Activated naive CD8-positive, alpha-beta T cell treated with anti-CD3 and anti-CD28 coated beads, Interleukin-2, amount 50 U/mL, for 24 hours (primary cell): ENCODE measurements at regions not wholly inside any gene's neighbourhood (a gene's known extent, or its start where the extent isn't known, plus 50 kb on each side); places are given as distances from the start of the nearest gene placed in this dataset.
"Not testable (repeated sequence)": the region's sequence is repeated elsewhere in the genome, so short reads cannot be mapped to it uniquely, and the experiment has no call there.

ENCODE experiments used
- ATAC-seq: fragments of 150-1000 bp; cut with Tn5 transposase; one replicate; pipeline ENCODE4 v1.10.0; 2021
- DNase-seq: peaks from one replicate; pipeline ENCODE4 v3.0.0; 2021
- H3K27ac Mint-ChIP-seq: one replicate; pipeline ENCODE4 v1.8.0; 2021; ENCODE audit warnings: mild to moderate bottlenecking, mixed read lengths
- H3K27me3 Mint-ChIP-seq: one replicate; pipeline ENCODE4 v1.8.0; 2021; ENCODE audit warnings: mixed read lengths
- H3K36me3 Mint-ChIP-seq: one replicate; pipeline ENCODE4 v1.8.0; 2021; ENCODE audit warnings: low read depth, mixed read lengths
- H3K4me1 Mint-ChIP-seq: one replicate; pipeline ENCODE4 v1.8.0; 2021; ENCODE audit warnings: mixed read lengths
- H3K4me3 Mint-ChIP-seq: one replicate; pipeline ENCODE4 v1.8.0; 2021; ENCODE audit warnings: mild to moderate bottlenecking, moderate library complexity, mixed read lengths
- H3K9me3 Mint-ChIP-seq: one replicate; pipeline ENCODE4 v1.8.0; 2021; ENCODE audit warnings: mixed read lengths

DNA sequence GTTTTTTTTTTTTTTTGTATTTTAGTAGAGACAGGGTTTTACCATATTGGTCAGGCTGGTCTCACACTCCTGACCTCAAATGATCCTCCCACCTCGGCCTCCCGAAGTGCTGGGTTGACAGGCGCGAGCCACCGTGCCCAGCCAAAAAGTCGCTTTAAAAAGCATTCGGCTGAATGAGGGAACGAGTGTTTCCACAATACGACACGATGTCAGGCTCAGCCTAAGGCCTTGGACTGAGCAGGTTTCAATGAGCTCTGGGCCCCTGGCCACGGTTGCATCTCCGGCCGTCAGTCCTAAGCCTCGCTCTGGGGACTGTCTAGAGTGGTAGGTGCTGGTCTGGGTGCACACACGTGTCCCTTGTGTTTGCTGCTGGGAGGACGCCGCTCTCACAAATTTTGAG is 122.6 kb upstream of the ZNF469 start:
- peaks cover 51% of the 10 kb centered on the region for H3K27me3 Mint-ChIP-seq
- ATAC-seq, DNase-seq, H3K4me1 Mint-ChIP-seq, H3K36me3 Mint-ChIP-seq, H3K9me3 Mint-ChIP-seq, H3K27ac Mint-ChIP-seq, H3K4me3 Mint-ChIP-seq: not testable (repeated sequence)

DNA sequence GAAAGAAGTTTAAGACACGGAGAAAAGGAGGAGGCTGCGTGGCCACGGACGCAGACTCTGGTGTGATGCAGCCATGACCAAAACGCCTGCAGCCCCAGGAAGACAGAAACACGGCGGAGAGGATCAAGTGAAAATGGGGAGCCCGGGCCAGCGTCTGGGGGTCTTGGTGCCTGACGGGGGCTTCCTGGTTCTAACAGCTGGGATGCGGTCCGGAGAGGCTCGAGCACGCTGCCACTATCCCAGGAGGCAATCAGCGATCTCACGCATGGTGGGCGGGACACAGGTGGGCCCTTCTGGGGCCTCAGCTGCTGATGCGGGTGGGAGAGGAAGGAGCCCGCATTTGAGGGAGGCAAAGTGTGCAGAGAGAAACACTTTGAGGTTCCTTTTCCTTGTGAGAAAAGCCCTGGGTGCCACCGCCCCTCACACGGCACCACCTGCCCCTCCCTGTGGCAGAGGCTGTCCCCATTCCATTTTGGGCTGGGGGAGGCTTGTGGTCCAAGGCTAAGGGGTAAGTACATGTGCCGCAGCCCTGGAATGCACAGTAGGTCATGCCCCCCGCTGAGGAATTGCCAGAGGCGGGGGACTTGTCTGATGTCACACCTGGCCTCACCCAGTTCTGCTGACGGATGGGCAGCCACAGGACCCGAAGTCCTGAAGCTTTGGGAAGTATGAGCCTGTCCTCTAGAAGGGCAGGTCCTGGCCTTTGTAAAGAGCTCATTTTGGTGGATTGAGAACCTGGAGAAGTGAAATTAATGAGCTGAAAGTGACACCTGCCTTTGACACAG is 121.7 kb upstream of the ZNF469 start:
- not testable (repeated sequence) for H3K36me3 Mint-ChIP-seq, DNase-seq, H3K9me3 Mint-ChIP-seq, H3K4me3 Mint-ChIP-seq, ATAC-seq, H3K27ac Mint-ChIP-seq, H3K4me1 Mint-ChIP-seq
- peaks cover 43% of the 10 kb centered on the region for H3K27me3 Mint-ChIP-seq

DNA sequence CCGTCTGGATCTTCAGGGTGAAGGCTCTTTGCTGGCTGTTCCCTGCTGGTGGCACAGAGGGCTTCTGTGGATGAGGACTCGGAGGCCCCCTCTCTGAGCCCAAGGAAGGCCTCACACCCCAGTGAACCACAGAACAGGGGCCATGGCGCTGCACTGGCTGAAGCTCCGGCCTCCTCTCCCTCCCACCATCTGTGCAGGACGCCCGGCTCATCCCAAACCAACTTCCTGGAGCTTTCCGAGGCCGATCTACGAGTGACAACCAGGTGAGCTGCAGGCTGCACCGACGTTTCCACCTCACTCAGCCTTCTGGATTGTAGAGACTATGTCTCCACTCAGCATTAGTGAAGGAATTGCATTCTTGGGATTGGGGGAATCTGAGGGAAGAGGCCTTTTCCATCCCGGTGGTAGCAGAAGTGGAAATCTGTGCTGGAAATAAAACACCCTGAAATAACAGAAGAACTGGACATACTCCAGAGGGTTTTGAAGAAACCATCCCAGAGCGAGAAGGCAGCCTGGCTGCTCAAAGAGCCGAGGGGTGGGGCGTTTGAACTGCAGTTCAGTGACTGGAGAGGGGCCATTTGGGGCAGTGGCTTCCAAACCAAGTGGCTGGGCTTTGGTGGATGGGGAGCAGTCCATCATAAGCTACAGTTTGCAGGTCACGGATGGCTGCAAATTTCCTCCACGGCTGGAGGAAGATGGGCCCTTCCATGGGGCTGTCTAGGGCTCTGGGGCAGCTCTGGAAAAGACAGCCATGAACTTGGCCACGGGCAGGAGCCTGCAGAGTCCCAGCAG is 120.7 kb upstream of the ZNF469 start:
- H3K9me3 Mint-ChIP-seq, H3K27ac Mint-ChIP-seq, DNase-seq, ATAC-seq, H3K36me3 Mint-ChIP-seq, H3K4me3 Mint-ChIP-seq, H3K4me1 Mint-ChIP-seq: not testable (repeated sequence)
- peaks cover 44% of the 10 kb centered on the region for H3K27me3 Mint-ChIP-seq

DNA sequence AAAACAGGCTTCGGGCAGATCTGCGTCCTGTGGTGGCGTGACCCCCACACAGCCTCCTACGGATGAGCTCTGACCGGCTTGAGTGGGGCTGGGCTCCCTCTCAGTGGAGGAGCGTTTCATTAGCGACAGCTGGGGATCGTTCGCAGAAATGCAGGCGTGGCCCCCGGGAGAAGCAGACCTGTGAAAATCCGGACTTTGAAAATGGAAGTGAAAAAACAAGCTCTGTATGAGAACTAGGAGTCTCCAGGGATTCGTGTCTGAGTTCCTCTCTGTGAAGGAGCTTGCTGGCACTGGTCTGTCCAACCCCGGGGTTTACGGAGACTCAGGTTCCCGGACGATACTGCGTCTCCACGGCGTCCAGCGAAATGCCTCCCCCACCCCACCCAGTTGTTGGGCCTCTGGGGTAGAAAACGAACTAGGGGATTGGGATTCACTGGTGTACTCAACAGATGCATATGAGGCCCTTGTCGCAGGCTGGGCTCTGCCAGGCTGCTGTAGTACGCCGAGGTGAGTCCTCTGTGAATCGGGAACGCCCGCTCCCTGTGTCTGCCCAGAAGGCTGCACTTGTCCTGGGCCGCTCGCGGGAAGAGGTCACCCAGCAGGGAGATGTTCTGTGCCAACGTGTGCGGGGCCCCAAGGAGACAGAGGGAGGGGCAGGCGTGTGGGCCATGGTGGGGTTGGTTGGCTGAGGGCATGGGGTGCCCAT is 119.7 kb upstream of the ZNF469 start:
- peaks cover 35% of the 10 kb centered on the region for H3K27me3 Mint-ChIP-seq
- not testable (repeated sequence) for H3K27ac Mint-ChIP-seq, DNase-seq, H3K9me3 Mint-ChIP-seq, H3K36me3 Mint-ChIP-seq, H3K4me1 Mint-ChIP-seq, H3K4me3 Mint-ChIP-seq, ATAC-seq

DNA sequence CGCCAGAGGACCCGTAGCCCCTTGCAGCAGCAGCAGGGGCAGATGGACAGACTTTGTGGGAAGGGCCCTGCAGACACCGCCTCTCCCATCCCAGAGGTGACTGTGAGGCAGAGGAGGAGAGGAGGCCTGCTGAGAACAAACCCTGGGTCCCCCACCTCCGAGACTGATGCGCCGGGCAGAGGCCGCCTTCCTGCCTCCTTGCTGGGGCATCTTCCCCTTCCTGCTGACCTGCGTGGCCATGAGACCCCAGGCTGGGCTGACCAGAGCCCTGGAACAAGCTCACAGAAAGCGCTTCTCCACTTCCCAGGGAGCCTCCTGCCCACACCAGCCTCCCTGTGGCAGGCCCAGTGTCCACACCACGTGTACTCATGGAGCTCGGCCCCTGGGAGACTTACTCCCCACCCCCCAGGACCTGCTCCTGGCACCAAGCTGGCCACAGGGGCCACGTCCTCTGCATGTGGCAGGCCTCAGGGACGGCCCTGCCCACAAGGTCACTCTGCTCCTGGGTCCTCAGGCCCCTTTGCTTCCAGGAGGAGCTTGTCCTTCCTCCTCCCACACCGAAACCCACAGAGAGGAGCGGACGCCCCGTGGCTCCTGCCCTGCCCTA is 119.0 kb upstream of the ZNF469 start:
- not testable (repeated sequence) for DNase-seq, H3K4me3 Mint-ChIP-seq, H3K27ac Mint-ChIP-seq, H3K36me3 Mint-ChIP-seq, H3K9me3 Mint-ChIP-seq, ATAC-seq, H3K4me1 Mint-ChIP-seq
- H3K27me3 Mint-ChIP-seq: peaks cover 31% of the 10 kb centered on the region

DNA sequence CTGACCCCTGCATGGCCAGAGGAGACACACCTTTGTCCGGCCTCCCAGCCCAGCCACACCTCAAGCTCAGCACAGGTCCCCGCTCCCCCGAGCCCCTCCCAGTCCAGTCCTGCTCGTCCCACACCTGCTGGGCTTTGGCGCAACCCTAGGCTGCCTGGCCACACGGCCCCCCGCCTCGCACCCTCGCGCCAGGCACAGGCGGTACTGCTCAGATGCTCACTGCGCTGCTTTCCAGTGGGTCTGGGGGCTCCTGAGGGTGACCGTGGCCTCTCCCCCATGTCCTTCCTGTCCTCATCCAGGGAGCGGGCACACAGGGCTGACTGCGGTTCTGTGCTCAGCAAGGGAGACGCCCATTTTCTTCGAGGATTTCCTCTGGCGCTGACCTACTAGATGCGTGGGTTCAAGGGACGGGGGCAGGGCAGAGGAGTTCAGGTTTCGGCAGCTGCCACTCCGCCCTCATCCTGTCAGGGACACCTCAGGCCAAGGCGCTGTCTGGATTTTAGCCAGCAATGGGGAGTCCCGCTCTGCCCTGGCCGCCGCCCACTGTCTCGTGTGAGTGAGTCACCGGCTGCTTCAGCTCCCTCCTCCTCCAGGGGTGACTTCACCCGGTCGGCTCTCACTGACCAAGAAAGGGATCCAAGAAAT is 118.0 kb upstream of the ZNF469 start:
- H3K4me1 Mint-ChIP-seq: peaks cover 6% of the 10 kb centered on the region
- peak; percentile 75 for DNase-seq
- H3K36me3 Mint-ChIP-seq: no peaks in the 10 kb centered on the region
- no peaks in the 10 kb centered on the region for H3K9me3 Mint-ChIP-seq
- H3K27me3 Mint-ChIP-seq: peaks cover 25% of the 10 kb centered on the region
- no peak overlapping the region for H3K4me3 Mint-ChIP-seq
- ATAC-seq: peak; percentile 89
- no peak overlapping the region for H3K27ac Mint-ChIP-seq

DNA sequence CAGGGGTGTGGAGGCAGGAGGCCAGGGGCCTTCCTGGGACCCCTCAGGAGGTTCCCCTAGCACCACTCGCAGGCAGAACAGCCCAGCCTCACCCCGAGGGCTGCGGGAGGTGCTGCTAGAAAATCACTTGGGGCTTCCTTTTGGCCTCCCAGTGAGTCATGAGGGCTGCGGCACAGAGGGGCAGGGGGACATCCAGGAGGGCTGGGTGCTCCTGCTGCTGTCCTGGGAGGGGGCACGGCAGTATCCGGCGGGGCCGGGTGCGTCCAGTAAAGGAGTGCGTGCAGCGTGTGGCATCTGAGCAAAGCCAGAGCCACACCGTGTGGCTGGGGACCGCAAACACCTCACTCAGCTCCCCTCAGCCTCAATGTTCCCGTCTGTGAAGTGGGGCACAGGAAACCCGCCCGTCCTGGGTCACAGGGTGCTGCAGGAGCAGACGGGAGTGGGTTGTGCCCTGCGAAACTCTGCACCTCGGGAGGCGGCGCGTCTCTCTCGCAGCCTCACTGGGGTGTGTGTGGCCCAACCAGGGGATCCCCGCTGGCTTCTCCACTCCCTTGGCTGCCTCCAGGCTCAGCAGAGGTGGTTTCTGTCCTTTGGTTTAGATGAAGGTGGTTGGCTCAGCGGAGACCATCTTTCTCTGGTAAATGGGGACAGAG is 117.3 kb upstream of the ZNF469 start:
- not testable (repeated sequence) for H3K4me3 Mint-ChIP-seq, H3K27ac Mint-ChIP-seq, H3K4me1 Mint-ChIP-seq, H3K36me3 Mint-ChIP-seq, H3K9me3 Mint-ChIP-seq
- H3K27me3 Mint-ChIP-seq: peaks cover 21% of the 10 kb centered on the region
- DNase-seq (peak; percentile 18), ATAC-seq (peak; percentile 38)

DNA sequence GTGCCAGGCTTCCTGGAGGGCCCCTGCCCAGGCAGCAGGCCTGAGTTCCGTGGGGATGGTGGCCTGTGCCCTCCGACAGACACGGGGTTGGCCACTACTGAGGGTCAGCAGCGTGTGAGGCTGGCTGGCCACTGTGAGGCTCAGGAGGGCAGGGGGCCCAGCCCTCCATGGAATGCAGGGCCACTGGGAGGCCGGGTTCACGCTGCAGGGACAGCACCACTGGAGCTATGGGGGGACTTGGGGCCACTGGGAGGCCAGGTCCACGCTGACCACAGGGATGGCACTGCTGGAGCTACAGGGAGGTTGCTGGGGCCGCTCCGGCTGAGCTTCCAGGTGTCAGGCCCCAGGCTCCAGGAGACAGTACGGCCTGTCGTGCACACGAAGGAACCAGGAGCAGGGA is 116.7 kb upstream of the ZNF469 start:
- not testable (repeated sequence) for H3K36me3 Mint-ChIP-seq, H3K27ac Mint-ChIP-seq, H3K9me3 Mint-ChIP-seq, DNase-seq, H3K4me3 Mint-ChIP-seq, H3K4me1 Mint-ChIP-seq, ATAC-seq
- H3K27me3 Mint-ChIP-seq: peaks cover 15% of the 10 kb centered on the region

DNA sequence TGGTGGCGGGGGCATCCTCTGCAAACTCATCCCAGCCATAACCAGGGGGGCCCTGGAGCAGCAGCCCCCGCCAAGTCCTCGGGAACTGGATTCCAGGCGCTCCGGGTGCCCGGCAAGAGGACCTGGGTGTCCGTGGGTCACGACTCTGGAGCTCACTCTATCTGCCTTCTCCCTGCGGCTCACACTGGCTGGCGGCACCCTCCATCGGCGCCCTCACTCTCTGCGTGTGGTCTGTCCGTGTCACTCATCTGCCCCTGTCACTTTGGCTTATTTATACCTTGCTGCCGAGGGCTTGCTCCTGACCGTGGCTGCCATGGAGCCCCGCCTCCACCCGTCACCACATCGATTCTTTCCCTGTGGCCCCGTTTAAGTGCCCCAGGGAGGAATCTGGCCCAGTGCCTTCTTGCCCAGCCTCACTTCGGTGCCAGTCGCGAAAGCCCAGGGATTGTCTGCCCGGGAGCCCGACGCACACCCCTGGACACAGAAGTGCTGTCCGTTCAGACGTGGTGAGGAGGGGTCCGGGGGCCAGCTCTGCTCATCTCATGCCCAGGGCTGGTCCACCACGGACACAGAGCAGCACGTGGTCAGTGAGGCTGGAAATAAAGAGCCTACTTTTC is 115.7 kb upstream of the ZNF469 start:
- not testable (repeated sequence) for H3K27ac Mint-ChIP-seq, H3K4me3 Mint-ChIP-seq, H3K9me3 Mint-ChIP-seq, ATAC-seq, H3K4me1 Mint-ChIP-seq, DNase-seq, H3K36me3 Mint-ChIP-seq
- peaks cover 11% of the 10 kb centered on the region for H3K27me3 Mint-ChIP-seq

DNA sequence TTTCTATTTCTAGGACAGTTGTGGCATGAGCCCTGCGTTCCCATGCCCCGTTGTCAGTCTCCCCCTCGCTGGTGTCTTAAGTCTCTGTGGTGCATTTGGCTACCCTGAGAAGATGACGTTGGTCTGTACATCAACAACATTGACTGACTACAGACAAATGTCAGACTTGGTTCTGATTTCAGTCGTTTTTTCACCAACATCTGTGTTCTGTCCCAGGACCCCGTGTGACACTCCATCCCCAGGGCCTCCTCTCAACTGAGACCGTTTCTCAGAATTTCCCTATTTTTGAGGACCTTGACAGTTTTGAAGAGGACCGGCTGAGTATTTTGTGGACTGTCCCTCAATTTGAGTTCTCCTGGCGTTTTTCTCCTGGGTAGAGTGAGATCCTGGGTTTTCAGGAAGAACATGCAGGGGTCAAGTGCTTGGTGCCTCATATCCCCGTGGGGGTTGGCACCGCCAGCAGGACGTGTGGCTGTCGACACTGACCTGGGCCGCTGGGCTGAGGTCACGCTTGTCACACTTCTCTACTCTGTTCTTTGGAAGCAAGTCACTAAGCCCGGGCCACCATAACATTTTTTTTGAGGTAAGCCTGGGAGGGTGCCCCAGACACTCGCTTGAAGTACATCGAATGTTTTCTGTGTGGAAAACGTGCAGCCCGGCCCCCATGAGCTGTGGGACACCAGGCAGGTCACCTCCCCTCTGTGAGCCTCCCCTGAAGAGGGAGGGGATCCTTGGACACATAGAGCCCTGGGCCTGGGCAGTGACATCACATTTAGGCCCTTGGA is 114.4 kb upstream of the ZNF469 start:
- H3K27me3 Mint-ChIP-seq, H3K4me1 Mint-ChIP-seq, H3K36me3 Mint-ChIP-seq: not testable (repeated sequence)

DNA sequence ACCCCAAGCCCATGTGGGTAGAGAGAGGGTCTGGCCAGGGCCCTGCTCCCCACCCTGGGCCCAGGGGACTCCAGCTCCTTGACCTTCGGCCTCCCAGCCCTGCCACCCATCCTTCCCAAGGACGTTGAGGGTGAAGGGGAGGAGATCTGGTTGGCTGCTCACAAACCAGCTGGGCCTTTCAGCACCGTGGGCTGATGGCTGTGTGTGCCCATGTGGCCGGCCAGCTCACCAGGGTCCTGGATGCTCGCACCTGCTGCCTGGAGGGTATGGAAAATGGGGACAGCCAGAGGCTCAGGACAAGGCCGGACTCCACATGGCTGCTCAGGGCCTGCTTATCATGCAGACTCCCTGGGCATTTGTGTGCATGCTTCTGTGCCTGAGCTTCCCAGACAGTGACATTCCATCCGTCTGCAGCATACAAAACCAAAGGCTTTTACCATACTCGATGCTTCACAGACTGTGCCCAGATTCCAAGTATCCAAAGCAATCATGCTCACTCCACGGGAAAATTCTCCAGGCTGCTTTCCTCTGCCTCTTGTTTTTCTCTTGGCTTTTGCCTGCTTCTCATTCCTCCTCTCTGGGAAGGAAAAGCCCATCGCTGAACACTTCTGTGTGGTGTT is 112.5 kb upstream of the ZNF469 start:
- DNase-seq, H3K27me3 Mint-ChIP-seq: not testable (repeated sequence)

More for the DNA sequence above, 114.4 kb upstream of the ZNF469 start:
- H3K27ac Mint-ChIP-seq, DNase-seq, H3K9me3 Mint-ChIP-seq, H3K4me3 Mint-ChIP-seq, ATAC-seq: not testable (repeated sequence)

DNA sequence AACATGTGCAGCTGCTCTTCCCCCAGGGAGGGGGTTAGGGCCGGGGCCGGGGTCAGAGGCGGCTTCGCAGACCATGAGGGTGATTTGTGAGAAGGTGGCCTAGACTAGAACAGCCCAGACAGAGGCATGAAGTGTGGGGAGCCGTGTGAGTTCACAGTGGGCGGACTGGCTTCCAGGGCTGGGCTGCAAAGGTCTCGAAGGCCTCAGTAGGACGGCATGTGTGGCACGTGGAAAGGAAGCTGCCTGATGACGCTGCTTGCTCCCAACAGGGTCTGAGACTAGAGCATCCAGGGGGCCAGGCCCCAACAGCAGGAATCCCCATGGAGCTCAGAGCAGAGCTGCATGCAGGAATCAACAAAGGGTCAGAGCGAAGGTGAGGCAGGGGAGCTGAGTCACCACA is 111.5 kb upstream of the ZNF469 start:
- H3K27me3 Mint-ChIP-seq, H3K9me3 Mint-ChIP-seq, DNase-seq, H3K4me3 Mint-ChIP-seq, H3K27ac Mint-ChIP-seq, H3K4me1 Mint-ChIP-seq, H3K36me3 Mint-ChIP-seq, ATAC-seq: not testable (repeated sequence)

More for the DNA sequence above, 112.5 kb upstream of the ZNF469 start:
- H3K4me1 Mint-ChIP-seq, H3K36me3 Mint-ChIP-seq, ATAC-seq, H3K4me3 Mint-ChIP-seq, H3K27ac Mint-ChIP-seq, H3K9me3 Mint-ChIP-seq: not testable (repeated sequence)
